H9 (cell line): ENCODE measurements at regions not wholly inside any gene's neighbourhood (a gene's known extent, or its start where the extent isn't known, plus 50 kb on each side); places are given as distances from the start of the nearest gene placed in this dataset.
"Not testable (repeated sequence)": the region's sequence is repeated elsewhere in the genome, so short reads cannot be mapped to it uniquely, and the experiment has no call there.

Experiments
- DNase-seq: peaks from one replicate; pipeline ENCODE4 v3.0.0-alpha.2; 2017
- H2AFZ ChIP-seq: one replicate; pipeline ENCODE4 v1.6.1; 2013; ENCODE audit warnings: mild to moderate bottlenecking, low read length, control low read depth, moderate library complexity
- H2AK5ac ChIP-seq: 2 replicates; pipeline ENCODE4 v1.6.1; 2013; ENCODE audit warnings: low read length, control low read depth, mixed read lengths; ENCODE audit not compliant: insufficient read length
- H2BK120ac ChIP-seq: one replicate; pipeline ENCODE4 v1.6.1; 2013; ENCODE audit warnings: low read depth, mild to moderate bottlenecking, low read length, control low read depth, inconsistent platforms; ENCODE audit not compliant: poor library complexity, severe bottlenecking
- H2BK12ac ChIP-seq: 2 replicates; pipeline ENCODE4 v1.6.1; 2013; ENCODE audit warnings: low read length, control low read depth, mixed read lengths, low read depth; ENCODE audit not compliant: insufficient read length
- H2BK15ac ChIP-seq: 2 replicates; pipeline ENCODE4 v1.6.1; 2013; ENCODE audit warnings: low read depth, low read length, control low read depth
- H2BK20ac ChIP-seq: one replicate; pipeline ENCODE4 v1.6.1; 2013; ENCODE audit warnings: low read depth, mild to moderate bottlenecking, low read length, control low read depth, inconsistent platforms; ENCODE audit not compliant: poor library complexity, severe bottlenecking
- H2BK5ac ChIP-seq: 2 replicates; pipeline ENCODE4 v1.6.1; 2013; ENCODE audit warnings: low read length, control low read depth, mixed read lengths; ENCODE audit not compliant: insufficient read length
- H3K14ac ChIP-seq: 2 replicates; pipeline ENCODE4 v1.6.1; 2013; ENCODE audit warnings: low read length, control low read depth; ENCODE audit not compliant: insufficient read depth
- H3K18ac ChIP-seq: 2 replicates; pipeline ENCODE4 v1.6.1; 2013; ENCODE audit warnings: low read depth, mild to moderate bottlenecking, mixed read lengths, low read length, control low read depth; ENCODE audit not compliant: insufficient read length
- H3K23ac ChIP-seq: 2 replicates; pipeline ENCODE4 v1.6.1; 2013; ENCODE audit warnings: low read length, control low read depth, mixed read lengths, low read depth; ENCODE audit not compliant: insufficient read length
- H3K23me2 ChIP-seq: 2 replicates; pipeline ENCODE4 v1.6.1; 2013; ENCODE audit warnings: low read depth, mild to moderate bottlenecking, mixed read lengths, low read length, control low read depth; ENCODE audit not compliant: insufficient read length, poor library complexity, severe bottlenecking
- H3K27ac ChIP-seq: 2 replicates; pipeline ENCODE4 v1.5.1; 2013; ENCODE audit warnings: low read length, control low read depth, mixed read lengths, low read depth; ENCODE audit not compliant: insufficient read length
- H3K27me3 ChIP-seq: 2 replicates; pipeline ENCODE4 v1.6.1; 2013; ENCODE audit warnings: low read length, control low read depth, inconsistent platforms; ENCODE audit not compliant: insufficient read depth
- H3K4ac ChIP-seq: 2 replicates; pipeline ENCODE4 v1.6.1; 2013; ENCODE audit warnings: low read depth, mild to moderate bottlenecking, control low read depth, inconsistent platforms, low read length, moderate library complexity
- H3K4me1 ChIP-seq: 2 replicates; pipeline ENCODE4 v1.6.1; 2013; ENCODE audit warnings: low read length, control low read depth, inconsistent platforms; ENCODE audit not compliant: insufficient read depth
- H3K4me2 ChIP-seq: 2 replicates; pipeline ENCODE4 v1.6.1; 2013; ENCODE audit warnings: low read length, control low read depth, mixed read lengths; ENCODE audit not compliant: insufficient read length, insufficient read depth
- H3K56ac ChIP-seq: 2 replicates; pipeline ENCODE4 v1.6.1; 2013; ENCODE audit warnings: low read depth, mild to moderate bottlenecking, mixed read lengths, low read length, control low read depth; ENCODE audit not compliant: insufficient read length
- H3K79me1 ChIP-seq: 2 replicates; pipeline ENCODE4 v1.6.1; 2013; ENCODE audit warnings: low read depth, mild to moderate bottlenecking, moderate library complexity, low read length, control low read depth, inconsistent platforms; ENCODE audit not compliant: insufficient read depth, poor library complexity, severe bottlenecking
- H3K79me2 ChIP-seq: 2 replicates; pipeline ENCODE4 v1.6.1; 2013; ENCODE audit warnings: low read length, control low read depth, inconsistent platforms; ENCODE audit not compliant: insufficient read depth
- H3K9ac ChIP-seq: 2 replicates; pipeline ENCODE4 v1.6.1; 2013; ENCODE audit warnings: low read length, control low read depth, mixed read lengths; ENCODE audit not compliant: insufficient read length; ENCODE audit errors: extremely low read depth
- H3K9me3 ChIP-seq: one replicate; pipeline ENCODE4 v1.6.1; 2013; ENCODE audit warnings: low read depth, low read length, inconsistent platforms; ENCODE audit not compliant: control insufficient read depth
- H3T11ph ChIP-seq: one replicate; pipeline ENCODE4 v1.6.1; 2013; ENCODE audit warnings: mild to moderate bottlenecking, low read length, control low read depth, inconsistent platforms
- H4K20me1 ChIP-seq: one replicate; pipeline ENCODE4 v1.6.1; 2013; ENCODE audit not compliant: control insufficient read depth, insufficient read length, insufficient read depth
- H4K5ac ChIP-seq: 2 replicates; pipeline ENCODE4 v1.6.1; 2013; ENCODE audit warnings: low read depth, mild to moderate bottlenecking, mixed read lengths, low read length, control low read depth; ENCODE audit not compliant: insufficient read length
- H4K8ac ChIP-seq: replicated peaks from 2 replicates; pipeline ENCODE4 v1.6.1; 2013; ENCODE audit warnings: low read length, control low read depth, mixed read lengths, low read depth; ENCODE audit not compliant: insufficient read length
- H4K91ac ChIP-seq: 2 replicates; pipeline ENCODE4 v1.6.1; 2013; ENCODE audit warnings: low read depth, mild to moderate bottlenecking, moderate library complexity, mixed read lengths, low read length, control low read depth; ENCODE audit not compliant: insufficient read length
- H3K27ac Mint-ChIP-seq, 3 experiments: 2 replicates in 2 of 3; 3 replicates in 1 of 3; pipeline ENCODE4 v1.8.0; 2020 to 2021; ENCODE audit warnings: mixed read lengths in 3 of 3, mild to moderate bottlenecking in 1 of 3, moderate library complexity in 1 of 3
- H3K27me3 Mint-ChIP-seq: 2 replicates; pipeline ENCODE4 v1.8.0; 2021; ENCODE audit warnings: low read depth, mild to moderate bottlenecking, moderate library complexity, mixed read lengths
- H3K36me3 Mint-ChIP-seq, 3 experiments: 2 replicates in 2 of 3; 3 replicates in 1 of 3; pipeline ENCODE4 v1.8.0; 2020 to 2021; ENCODE audit warnings: low read depth in 3 of 3, mixed read lengths in 3 of 3; ENCODE audit not compliant: insufficient read depth in 1 of 3
- H3K4me1 Mint-ChIP-seq, 2 experiments: 2 replicates each; pipeline ENCODE4 v1.8.0; 2020; ENCODE audit warnings: mixed read lengths in 2 of 2
- H3K4me3 Mint-ChIP-seq, 2 experiments: 2 replicates in 1 of 2; 3 replicates in 1 of 2; pipeline ENCODE4 v1.8.0; 2020 to 2021; ENCODE audit warnings: mild to moderate bottlenecking in 2 of 2, mixed read lengths in 2 of 2, moderate library complexity in 1 of 2
- H3K9me3 Mint-ChIP-seq, 2 experiments: 2 replicates in 1 of 2; 3 replicates in 1 of 2; pipeline ENCODE4 v1.8.0; 2020; ENCODE audit warnings: mild to moderate bottlenecking in 2 of 2, mixed read lengths in 2 of 2, moderate library complexity in 1 of 2
- WGBS: extraction: QIAGEN DNeasy Blood & Tissue Kit; methylation state at CpG from one replicate; pipeline ENCODE4 v1.1.7; 2013; ENCODE audit warnings: missing lambda C conversion rate, low lambda C conversion rate, mixed read lengths; ENCODE audit not compliant: insufficient read length; ENCODE audit errors: extremely low coverage; 5-methylcytosine and 5-hydroxymethylcytosine counted together
- TF ChIP-seq, protein P1 (sequence below): fragments of 200-600 bp; sonication (generic); conservative IDR thresholded peaks from 3 replicates; pipeline ENCODE4 v1.8.0; 2021; ENCODE audit warnings: antibody characterized with exemption, mild to moderate bottlenecking

DNA sequence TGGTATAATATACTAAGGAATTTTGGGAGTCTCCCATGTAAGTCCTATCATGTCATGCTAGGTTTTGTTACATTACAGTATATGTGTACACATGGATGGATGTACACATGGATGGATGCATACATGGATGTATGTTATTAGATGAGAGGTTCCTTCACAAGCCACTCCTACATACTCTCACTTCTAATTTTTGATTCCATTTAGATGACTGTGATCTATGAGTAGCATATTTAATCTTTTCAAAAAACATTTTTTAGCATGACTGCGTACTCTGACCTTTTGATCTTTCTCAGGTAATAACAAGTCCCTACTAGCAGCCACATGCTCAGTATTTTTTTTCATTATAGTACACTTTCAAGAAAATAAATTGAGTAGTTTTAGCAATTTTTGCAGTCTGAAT lies 441.8 kb downstream of the SLITRK1 start:
- Mint-ChIP-seq H3K9me3 (no peaks in the 10 kb centered on the region), H3K36me3 (no peaks in the 10 kb centered on the region)
- TF ChIP-seq, protein P1, sequence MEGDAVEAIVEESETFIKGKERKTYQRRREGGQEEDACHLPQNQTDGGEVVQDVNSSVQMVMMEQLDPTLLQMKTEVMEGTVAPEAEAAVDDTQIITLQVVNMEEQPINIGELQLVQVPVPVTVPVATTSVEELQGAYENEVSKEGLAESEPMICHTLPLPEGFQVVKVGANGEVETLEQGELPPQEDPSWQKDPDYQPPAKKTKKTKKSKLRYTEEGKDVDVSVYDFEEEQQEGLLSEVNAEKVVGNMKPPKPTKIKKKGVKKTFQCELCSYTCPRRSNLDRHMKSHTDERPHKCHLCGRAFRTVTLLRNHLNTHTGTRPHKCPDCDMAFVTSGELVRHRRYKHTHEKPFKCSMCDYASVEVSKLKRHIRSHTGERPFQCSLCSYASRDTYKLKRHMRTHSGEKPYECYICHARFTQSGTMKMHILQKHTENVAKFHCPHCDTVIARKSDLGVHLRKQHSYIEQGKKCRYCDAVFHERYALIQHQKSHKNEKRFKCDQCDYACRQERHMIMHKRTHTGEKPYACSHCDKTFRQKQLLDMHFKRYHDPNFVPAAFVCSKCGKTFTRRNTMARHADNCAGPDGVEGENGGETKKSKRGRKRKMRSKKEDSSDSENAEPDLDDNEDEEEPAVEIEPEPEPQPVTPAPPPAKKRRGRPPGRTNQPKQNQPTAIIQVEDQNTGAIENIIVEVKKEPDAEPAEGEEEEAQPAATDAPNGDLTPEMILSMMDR: no peak

DNA sequence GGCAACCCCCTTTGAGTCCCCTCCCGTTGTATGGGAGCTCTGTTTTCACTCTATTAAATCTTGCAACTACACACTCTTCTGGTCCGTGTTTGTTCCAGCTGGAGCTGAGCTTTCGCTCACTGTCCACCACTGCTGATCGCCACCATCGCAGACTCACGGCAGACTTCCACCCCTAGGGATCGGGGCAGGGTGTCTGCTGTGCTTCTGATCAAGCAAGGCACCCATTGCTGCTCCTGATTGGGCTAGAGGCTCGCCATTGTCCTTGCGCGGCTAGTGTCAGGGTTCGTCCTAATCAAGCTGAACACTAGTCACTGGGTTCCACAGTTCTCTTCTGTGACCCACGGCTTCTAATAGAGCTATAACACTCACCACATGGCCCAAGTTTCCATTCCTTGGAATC lies 442.8 kb downstream of the SLITRK1 start:
- not testable (repeated sequence) for H2BK20ac ChIP-seq, H2BK15ac ChIP-seq, H4K20me1 ChIP-seq, H3T11ph ChIP-seq, H3K79me2 ChIP-seq, H3K9me3 Mint-ChIP-seq, H3K4me1 ChIP-seq, H3K27me3 ChIP-seq, H3K36me3 Mint-ChIP-seq, DNase-seq, H3K18ac ChIP-seq, H3K4ac ChIP-seq, H3K9me3 ChIP-seq, H3K23me2 ChIP-seq, H3K27ac ChIP-seq, H4K5ac ChIP-seq, H2BK120ac ChIP-seq, H2BK5ac ChIP-seq, H2BK12ac ChIP-seq, H3K23ac ChIP-seq, H3K27me3 Mint-ChIP-seq, H3K79me1 ChIP-seq, H3K9ac ChIP-seq, H2AK5ac ChIP-seq, H3K14ac ChIP-seq, H4K8ac ChIP-seq, H3K4me3 Mint-ChIP-seq, H3K56ac ChIP-seq, H2AFZ ChIP-seq, H3K4me2 ChIP-seq, H3K4me1 Mint-ChIP-seq, H4K91ac ChIP-seq
- peak overlapping the region in 1 of 3 experiments; percentile 26; a peak in 1 of 7 replicates for H3K27ac Mint-ChIP-seq
- WGBS: no CpG with 5 or more reads among the region's 12 CpGs

More for the DNA sequence above, 441.8 kb downstream of the SLITRK1 start:
- Histone ChIP-seq H3K23ac (no peak overlapping the region), H3K18ac (no peak overlapping the region), H4K5ac (no peak overlapping the region), H4K8ac (no peak overlapping the region), H3K14ac (no peak overlapping the region), H2BK15ac (no peak overlapping the region), H4K20me1 (no peaks in the 10 kb centered on the region), H3K56ac (no peak overlapping the region), H2BK5ac (no peak overlapping the region), H3K27me3 (no peaks in the 10 kb centered on the region), H3K27ac (no peak overlapping the region), H3K79me2 (no peaks in the 10 kb centered on the region), H2AK5ac (no peak overlapping the region), H3K4me2 (no peak overlapping the region), H3K9ac (no peak overlapping the region), H2BK20ac (no peak overlapping the region), H3K79me1 (no peaks in the 10 kb centered on the region), H3K4me1 (no peaks in the 10 kb centered on the region), H3K9me3 (no peaks in the 10 kb centered on the region), H4K91ac (no peak overlapping the region), H3K23me2 (no peaks in the 10 kb centered on the region), H2BK12ac (no peak overlapping the region), H3K4ac (no peak overlapping the region), H2AFZ (no peak overlapping the region), H3T11ph (no peak overlapping the region), H2BK120ac (no peak overlapping the region)
- Mint-ChIP-seq H3K4me1 (no peaks in the 10 kb centered on the region), H3K27ac (no peak overlapping the region), H3K27me3 (no peaks in the 10 kb centered on the region), H3K4me3 (no peak overlapping the region)
- no peak for DNase-seq
- WGBS: no CpG with 5 or more reads among the region's 1 CpG
